ENCODE measurements at regions not wholly inside any gene's neighbourhood (a gene's known extent, or its start where the extent isn't known, plus 50 kb on each side); places are given as distances from the start of the nearest gene placed in this dataset.

- H3K9me3 Mint-ChIP-seq = peaks cover 1% of the 10 kb centered on the region
- CTCF ChIA-PET = no interaction called here
- H3K27me3 Mint-ChIP-seq (ENCODE audit: low read depth) = peaks cover 48% of the 10 kb centered on the region
- no peak overlapping the region for H3K4me3 Mint-ChIP-seq
- H3K4me1 Mint-ChIP-seq (ENCODE audit: low read depth) = no peaks in the 10 kb centered on the region
- no peak for DNase-seq
- no peak overlapping the region for H3K27ac Mint-ChIP-seq
- intact Hi-C loops (cut with micrococcal nuclease) = no loop called here
- no peaks in the 10 kb centered on the region for H3K36me3 Mint-ChIP-seq (ENCODE audit: low read depth)
These were observed 868.2 kb downstream of the BRD1 start for GRCh38 chr22:48959496-48959895.

- no peak for DNase-seq
- Mint-ChIP-seq H3K27ac (no peak overlapping the region), H3K9me3 (peaks cover 1% of the 10 kb centered on the region), H3K4me3 (no peak overlapping the region), H3K4me1 (ENCODE audit: low read depth) (no peaks in the 10 kb centered on the region), H3K36me3 (ENCODE audit: low read depth) (no peaks in the 10 kb centered on the region), H3K27me3 (ENCODE audit: low read depth) (peaks cover 35% of the 10 kb centered on the region)
- CTCF ChIA-PET = no interaction called here
- intact Hi-C loops (cut with micrococcal nuclease) = no loop called here
These were observed 869.7 kb downstream of the BRD1 start for GRCh38 chr22:48957987-48958321.

GRCh38 chr22:48957311-48957986 lies 870.2 kb downstream of the BRD1 start:
- Mint-ChIP-seq H3K27me3 (ENCODE audit: low read depth) (peaks cover 30% of the 10 kb centered on the region), H3K36me3 (ENCODE audit: low read depth) (no peaks in the 10 kb centered on the region), H3K4me3 (no peak overlapping the region), H3K4me1 (ENCODE audit: low read depth) (no peaks in the 10 kb centered on the region), H3K27ac (no peak overlapping the region), H3K9me3 (peaks cover 1% of the 10 kb centered on the region)
- CTCF ChIA-PET = no interaction called here
- intact Hi-C loops (cut with micrococcal nuclease) = no loop called here
- no peak for DNase-seq

GRCh38 chr22:48955351-48956311 lies 872.0 kb downstream of the BRD1 start:
- CTCF ChIA-PET = no interaction called here
- Mint-ChIP-seq H3K27me3 (ENCODE audit: low read depth) (peaks cover 17% of the 10 kb centered on the region), H3K4me1 (ENCODE audit: low read depth) (no peaks in the 10 kb centered on the region), H3K27ac (no peak overlapping the region), H3K4me3 (no peak overlapping the region), H3K9me3 (peaks cover 1% of the 10 kb centered on the region), H3K36me3 (ENCODE audit: low read depth) (no peaks in the 10 kb centered on the region)
- no peak for DNase-seq
- intact Hi-C loops (cut with micrococcal nuclease) = no loop called here

GRCh38 chr22:48954781-48955311 lies 872.8 kb downstream of the BRD1 start:
- Mint-ChIP-seq H3K4me3 (no peak overlapping the region), H3K4me1 (ENCODE audit: low read depth) (no peaks in the 10 kb centered on the region), H3K27ac (no peak overlapping the region), H3K27me3 (ENCODE audit: low read depth) (peaks cover 15% of the 10 kb centered on the region), H3K9me3 (peaks cover 1% of the 10 kb centered on the region), H3K36me3 (ENCODE audit: low read depth) (no peaks in the 10 kb centered on the region)
- DNase-seq = no peak
- intact Hi-C loops (cut with micrococcal nuclease) = no loop called here
- CTCF ChIA-PET = no interaction called here

- Mint-ChIP-seq H3K36me3 (ENCODE audit: low read depth) (no peaks in the 10 kb centered on the region), H3K4me3 (no peak overlapping the region), H3K27ac (no peak overlapping the region), H3K4me1 (ENCODE audit: low read depth) (no peaks in the 10 kb centered on the region), H3K9me3 (peaks cover 1% of the 10 kb centered on the region), H3K27me3 (ENCODE audit: low read depth) (peaks cover 13% of the 10 kb centered on the region)
- DNase-seq = no peak
- CTCF ChIA-PET = no interaction called here
- intact Hi-C loops (cut with micrococcal nuclease) = no loop called here
These were observed 873.8 kb downstream of the BRD1 start for GRCh38 chr22:48953830-48954229.

GRCh38 chr22:48953103-48953720 lies 874.5 kb downstream of the BRD1 start:
- H3K4me1 Mint-ChIP-seq (ENCODE audit: low read depth) = no peaks in the 10 kb centered on the region
- H3K4me3 Mint-ChIP-seq = no peak overlapping the region
- CTCF ChIA-PET = no interaction called here
- intact Hi-C loops (cut with micrococcal nuclease) = no loop called here
- DNase-seq = no peak
- peaks cover 1% of the 10 kb centered on the region for H3K9me3 Mint-ChIP-seq
- no peak overlapping the region for H3K27ac Mint-ChIP-seq
- H3K27me3 Mint-ChIP-seq (ENCODE audit: low read depth) = peaks cover 16% of the 10 kb centered on the region
- H3K36me3 Mint-ChIP-seq (ENCODE audit: low read depth) = no peaks in the 10 kb centered on the region

GRCh38 chr22:48952256-48953102 lies 875.2 kb downstream of the BRD1 start:
- Mint-ChIP-seq H3K27ac (no peak overlapping the region), H3K36me3 (ENCODE audit: low read depth) (no peaks in the 10 kb centered on the region), H3K9me3 (peaks cover 1% of the 10 kb centered on the region), H3K4me3 (no peak overlapping the region), H3K4me1 (ENCODE audit: low read depth) (no peaks in the 10 kb centered on the region), H3K27me3 (ENCODE audit: low read depth) (peaks cover 16% of the 10 kb centered on the region)
- intact Hi-C loops (cut with micrococcal nuclease) = no loop called here
- no peak for DNase-seq
- CTCF ChIA-PET = no interaction called here

- H3K4me3 Mint-ChIP-seq = no peak overlapping the region
- H3K27ac Mint-ChIP-seq = no peak overlapping the region
- no peaks in the 10 kb centered on the region for H3K36me3 Mint-ChIP-seq (ENCODE audit: low read depth)
- H3K4me1 Mint-ChIP-seq (ENCODE audit: low read depth) = no peaks in the 10 kb centered on the region
- DNase-seq = no peak
- intact Hi-C loops (cut with micrococcal nuclease) = no loop called here
- CTCF ChIA-PET = no interaction called here
- peaks cover 16% of the 10 kb centered on the region for H3K27me3 Mint-ChIP-seq (ENCODE audit: low read depth)
- no peaks in the 10 kb centered on the region for H3K9me3 Mint-ChIP-seq
These were observed 875.8 kb downstream of the BRD1 start for GRCh38 chr22:48951836-48952235.

- no peak for DNase-seq
- intact Hi-C loops (cut with micrococcal nuclease) = no loop called here
- peaks cover 16% of the 10 kb centered on the region for H3K27me3 Mint-ChIP-seq (ENCODE audit: low read depth)
- CTCF ChIA-PET = interaction anchor here (0.6 kb wide), 1 partner anchor 56 kb away, joined by 3 read pairs; no protein-coding TSS in a partner anchor
- H3K9me3 Mint-ChIP-seq = no peaks in the 10 kb centered on the region
- no peaks in the 10 kb centered on the region for H3K36me3 Mint-ChIP-seq (ENCODE audit: low read depth)
- no peak overlapping the region for H3K4me3 Mint-ChIP-seq
- no peak overlapping the region for H3K27ac Mint-ChIP-seq
- no peaks in the 10 kb centered on the region for H3K4me1 Mint-ChIP-seq (ENCODE audit: low read depth)
These were observed 877.3 kb downstream of the BRD1 start for GRCh38 chr22:48950151-48950915.

- H3K4me3 Mint-ChIP-seq = no peak overlapping the region
- CTCF ChIA-PET = interaction anchor here (0.6 kb wide), 1 partner anchor 56 kb away, joined by 3 read pairs; no protein-coding TSS in a partner anchor
- no peak overlapping the region for H3K27ac Mint-ChIP-seq
- peaks cover 16% of the 10 kb centered on the region for H3K27me3 Mint-ChIP-seq (ENCODE audit: low read depth)
- intact Hi-C loops (cut with micrococcal nuclease) = no loop called here
- no peak for DNase-seq
- H3K9me3 Mint-ChIP-seq = no peaks in the 10 kb centered on the region
- no peaks in the 10 kb centered on the region for H3K4me1 Mint-ChIP-seq (ENCODE audit: low read depth)
- H3K36me3 Mint-ChIP-seq (ENCODE audit: low read depth) = no peaks in the 10 kb centered on the region
These were observed 878.1 kb downstream of the BRD1 start for GRCh38 chr22:48949375-48950149.

All from activated naive CD4-positive, alpha-beta T cell treated with anti-CD3 and anti-CD28 coated beads for 36 hours (primary cell).